Suprapubic skin (tissue), 4 donors: ENCODE measurements at regions not wholly inside any gene's neighbourhood (a gene's known extent, or its start where the extent isn't known, plus 50 kb on each side); places are given as distances from the start of the nearest gene placed in this dataset.

Experiments used
- DNase-seq, 2 donors: peaks; one replicate each; pipeline ENCODE4 v3.0.0-alpha.2; 2019; ENCODE audit warnings: low spot score in 2 of 2
- H3K27ac ChIP-seq: fragments of 200-600 bp; sonication (generic); one replicate; pipeline ENCODE4 v1.5.1; 2019
- H3K27me3 ChIP-seq: fragments of 200-600 bp; sonication (generic); one replicate; pipeline ENCODE4 v1.5.1; 2019
- H3K36me3 ChIP-seq: fragments of 200-600 bp; sonication (generic); one replicate; pipeline ENCODE4 v1.5.1; 2019
- H3K4me1 ChIP-seq: fragments of 200-600 bp; sonication (generic); one replicate; pipeline ENCODE4 v1.5.1; 2019
- H3K4me3 ChIP-seq: fragments of 200-600 bp; sonication (generic); one replicate; pipeline ENCODE4 v1.5.1; 2019; ENCODE audit warnings: mild to moderate bottlenecking
- H3K9me3 ChIP-seq: fragments of 200-600 bp; sonication (generic); one replicate; pipeline ENCODE4 v1.5.1; 2019
- CTCF ChIP-seq, 2 donors: fragments of 200-600 bp in 1 of 2; fragments of 450-650 bp in 1 of 2; sonication (generic) in 1 of 2; IDR thresholded peaks; one replicate each; pipeline ENCODE4 v1.5.1; 2016 to 2019; ENCODE audit warnings: antibody characterized with exemption in 2 of 2, mild to moderate bottlenecking in 1 of 2, moderate library complexity in 1 of 2
- EP300 ChIP-seq: sonication (generic); formaldehyde crosslinking; IDR thresholded peaks from one replicate; pipeline ENCODE4 v1.6.1; 2017; ENCODE audit warnings: antibody characterized with exemption
- POLR2A ChIP-seq, 2 donors: fragments of 450-650 bp; IDR thresholded peaks; one replicate each; pipeline ENCODE4 v1.6.1; 2017; ENCODE audit warnings: antibody characterized with exemption in 2 of 2, mild to moderate bottlenecking in 2 of 2, moderate library complexity in 2 of 2
- POLR2AphosphoS5 ChIP-seq, 3 donors: sonication (generic); formaldehyde crosslinking; IDR thresholded peaks; one replicate each; pipeline ENCODE4 v1.6.1; 2017; ENCODE audit warnings: antibody characterized with exemption in 3 of 3
- WGBS: methylation state at CpG from one replicate; pipeline ENCODE4 v1.1.5; 2018; 5-methylcytosine and 5-hydroxymethylcytosine counted together

DNA sequence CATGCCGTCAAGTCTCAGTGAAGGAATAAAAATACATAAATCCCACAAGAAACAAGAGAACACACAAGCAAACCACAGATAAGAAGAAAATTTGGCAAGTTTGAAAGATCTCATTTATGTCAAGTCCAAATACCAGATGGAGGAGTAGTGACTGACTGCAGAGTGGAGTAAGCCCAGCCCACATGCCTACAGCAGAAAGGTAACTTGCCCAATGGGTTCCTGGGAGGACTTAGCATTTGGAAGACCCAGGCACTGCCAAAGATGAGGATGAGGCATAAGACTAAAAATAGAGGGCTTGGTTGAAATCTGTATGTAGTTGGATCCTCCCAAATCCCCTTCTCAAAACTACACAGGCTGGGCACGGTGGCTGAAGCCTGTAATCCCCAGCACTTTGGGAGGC lies 70.8 kb downstream of the ZNF648 start:
- WGBS, result 60% methylated on average over 2 of the region's 2 CpGs
- TF ChIP-seq CTCF (IDR thresholded peaks at IDR 0.05) (no peak), POLR2A (IDR thresholded peaks at IDR 0.05) (no peak)
- Histone ChIP-seq H3K36me3 (no peaks in the 10 kb centered on the region), H3K4me3 (no peak overlapping the region), H3K4me1 (no peaks in the 10 kb centered on the region), H3K9me3 (no peaks in the 10 kb centered on the region), H3K27me3 (no peaks in the 10 kb centered on the region), H3K27ac (no peak overlapping the region)
- no peak for DNase-seq

- Histone ChIP-seq H3K36me3 (no peaks in the 10 kb centered on the region), H3K4me1 (no peaks in the 10 kb centered on the region), H3K27me3 (no peaks in the 10 kb centered on the region), H3K9me3 (no peaks in the 10 kb centered on the region), H3K4me3 (no peak overlapping the region), H3K27ac (no peak overlapping the region)
- WGBS, result 93% methylated on average over 2 of the region's 2 CpGs
- no peak for DNase-seq
- no peak for TF ChIP-seq EP300
- no peak for TF ChIP-seq POLR2A (IDR thresholded peaks at IDR 0.05)
- no peak for TF ChIP-seq CTCF (IDR thresholded peaks at IDR 0.05)
- no peak for TF ChIP-seq POLR2AphosphoS5 (IDR thresholded peaks at IDR 0.05)
Measured at GRCh38 chr1:181989261-181989920, 72.1 kb downstream of the ZNF648 start.

DNA sequence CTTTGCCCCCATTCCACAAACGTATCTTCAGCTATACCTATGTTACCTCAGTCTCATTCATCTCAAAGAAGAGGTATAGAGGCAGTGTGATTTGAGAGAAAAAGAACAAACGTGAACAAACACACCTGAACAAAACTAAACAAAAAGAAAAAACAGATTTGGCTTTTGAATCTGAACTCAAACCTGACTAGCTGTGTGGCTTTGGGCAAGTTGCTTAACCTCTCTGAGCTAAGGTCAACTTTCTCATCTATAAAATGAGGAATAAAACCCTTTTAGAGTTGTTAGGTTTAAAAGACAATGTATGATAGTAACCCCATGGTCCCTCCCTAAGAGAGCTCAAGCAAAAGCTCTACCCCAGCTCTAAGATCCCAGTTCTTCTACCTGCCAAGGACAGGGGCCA lies 73.5 kb downstream of the ZNF648 start:
- H3K36me3 ChIP-seq, result no peaks in the 10 kb centered on the region
- TF ChIP-seq EP300, result no peak
- TF ChIP-seq CTCF (IDR thresholded peaks at IDR 0.05), result no peak
- no peak for TF ChIP-seq POLR2AphosphoS5 (IDR thresholded peaks at IDR 0.05)
- TF ChIP-seq POLR2A (IDR thresholded peaks at IDR 0.05), result no peak
- H3K4me3 ChIP-seq, result no peak overlapping the region
- no peaks in the 10 kb centered on the region for H3K9me3 ChIP-seq
- H3K4me1 ChIP-seq, result no peaks in the 10 kb centered on the region
- no peak overlapping the region for H3K27ac ChIP-seq
- H3K27me3 ChIP-seq, result no peaks in the 10 kb centered on the region
- no peak for DNase-seq
- WGBS, result 81% methylated on average over 2 of the region's 2 CpGs

- H3K27me3 ChIP-seq, result no peaks in the 10 kb centered on the region
- no peaks in the 10 kb centered on the region for H3K9me3 ChIP-seq
- H3K27ac ChIP-seq, result no peak overlapping the region
- H3K4me3 ChIP-seq, result no peak overlapping the region
- H3K36me3 ChIP-seq, result no peaks in the 10 kb centered on the region
- WGBS, result 74% methylated on average over 6 of the region's 6 CpGs
- H3K4me1 ChIP-seq, result no peaks in the 10 kb centered on the region
- no peak for DNase-seq
- no peak for TF ChIP-seq EP300
- no peak for TF ChIP-seq POLR2A (IDR thresholded peaks at IDR 0.05)
- no peak for TF ChIP-seq POLR2AphosphoS5 (IDR thresholded peaks at IDR 0.05)
- no peak for TF ChIP-seq CTCF (IDR thresholded peaks at IDR 0.05)
Measured at GRCh38 chr1:181987334-181987895, 74.1 kb downstream of the ZNF648 start.

DNA sequence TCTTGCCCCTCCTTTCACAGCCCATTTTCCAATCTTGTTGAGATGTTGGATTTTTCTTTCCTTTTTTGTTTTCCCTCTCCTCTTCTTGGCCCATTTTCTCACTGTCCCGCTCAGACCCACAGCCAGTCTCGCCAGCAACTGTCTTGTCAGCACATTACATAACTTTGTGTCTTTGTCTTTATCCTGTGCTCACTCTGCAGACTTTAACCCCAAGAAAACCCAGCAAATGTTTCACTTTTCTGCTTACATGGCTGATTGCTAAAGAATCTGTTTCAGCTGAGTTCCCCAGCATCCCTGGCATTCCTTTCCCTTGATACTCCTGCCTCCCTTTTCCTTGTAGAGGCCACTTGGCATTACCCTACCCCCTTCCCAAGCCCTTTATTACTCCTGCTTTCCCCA lies 74.6 kb downstream of the ZNF648 start:
- Histone ChIP-seq H3K4me1 (no peaks in the 10 kb centered on the region), H3K36me3 (no peaks in the 10 kb centered on the region), H3K9me3 (no peaks in the 10 kb centered on the region), H3K27me3 (no peaks in the 10 kb centered on the region), H3K4me3 (no peak overlapping the region), H3K27ac (no peak overlapping the region)
- no peak for DNase-seq
- WGBS, result 50% methylated on average over 2 of the region's 2 CpGs
- no peak for TF ChIP-seq EP300
- TF ChIP-seq POLR2A (IDR thresholded peaks at IDR 0.05), result no peak
- no peak for TF ChIP-seq CTCF (IDR thresholded peaks at IDR 0.05)
- no peak for TF ChIP-seq POLR2AphosphoS5 (IDR thresholded peaks at IDR 0.05)
